ENCODE measurements at regions not wholly inside any gene's neighbourhood (a gene's known extent, or its start where the extent isn't known, plus 50 kb on each side); places are given as distances from the start of the nearest gene placed in this dataset.

GRCh38 chr11:130651066-130651855, 202.8 kb downstream of the ADAMTS15 start:
- H3K9me3 Mint-ChIP-seq = no peaks in the 10 kb centered on the region
- peaks cover 4% of the 10 kb centered on the region for H3K27me3 Mint-ChIP-seq
- intact Hi-C loops (cut with micrococcal nuclease) = no loop called here
- no peaks in the 10 kb centered on the region for H3K36me3 Mint-ChIP-seq (ENCODE audit: low read depth)
- no peak for ATAC-seq (ENCODE audit: low read depth)
- POLR2A ChIA-PET = no interaction called here
- DNase-seq = no peak
- H3K4me3 Mint-ChIP-seq = no peak overlapping the region
- H3K4me1 Mint-ChIP-seq = no peaks in the 10 kb centered on the region
- no peak for TF ChIP-seq CTCF (IDR thresholded peaks at IDR 0.05)
- no peak overlapping the region for H3K27ac Mint-ChIP-seq
- CTCF ChIA-PET = no interaction called here

- no peaks in the 10 kb centered on the region for H3K27me3 Mint-ChIP-seq
- no peak for TF ChIP-seq CTCF (IDR thresholded peaks at IDR 0.05)
- H3K27ac Mint-ChIP-seq = no peak overlapping the region
- ATAC-seq (ENCODE audit: low read depth) = no peak
- H3K4me1 Mint-ChIP-seq = no peaks in the 10 kb centered on the region
- no peaks in the 10 kb centered on the region for H3K36me3 Mint-ChIP-seq (ENCODE audit: low read depth)
- intact Hi-C loops (cut with micrococcal nuclease) = no loop called here
- no peak for DNase-seq
- POLR2A ChIA-PET = no interaction called here
- no peak overlapping the region for H3K4me3 Mint-ChIP-seq
- H3K9me3 Mint-ChIP-seq = no peaks in the 10 kb centered on the region
- CTCF ChIA-PET = no interaction called here
Measured at GRCh38 chr11:130652671-130653335, 204.4 kb downstream of the ADAMTS15 start.

- ChIA-PET POLR2A (no interaction called here), CTCF (no interaction called here)
- ATAC-seq (ENCODE audit: low read depth) (no peak), DNase-seq (no peak)
- Mint-ChIP-seq H3K27ac (no peak overlapping the region), H3K9me3 (no peaks in the 10 kb centered on the region), H3K27me3 (no peaks in the 10 kb centered on the region), H3K4me3 (no peak overlapping the region), H3K36me3 (ENCODE audit: low read depth) (no peaks in the 10 kb centered on the region), H3K4me1 (no peaks in the 10 kb centered on the region)
- TF ChIP-seq CTCF (IDR thresholded peaks at IDR 0.05) = no peak
- intact Hi-C loops (cut with micrococcal nuclease) = no loop called here
Measured at GRCh38 chr11:130653838-130654636, 205.6 kb downstream of the ADAMTS15 start.

- no peak for TF ChIP-seq CTCF (IDR thresholded peaks at IDR 0.05)
- H3K27me3 Mint-ChIP-seq = no peaks in the 10 kb centered on the region
- H3K4me1 Mint-ChIP-seq = no peaks in the 10 kb centered on the region
- no peak overlapping the region for H3K27ac Mint-ChIP-seq
- CTCF ChIA-PET = no interaction called here
- POLR2A ChIA-PET = no interaction called here
- ATAC-seq (ENCODE audit: low read depth) = no peak
- H3K9me3 Mint-ChIP-seq = no peaks in the 10 kb centered on the region
- H3K36me3 Mint-ChIP-seq (ENCODE audit: low read depth) = no peaks in the 10 kb centered on the region
- H3K4me3 Mint-ChIP-seq = no peak overlapping the region
- no peak for DNase-seq
- intact Hi-C loops (cut with micrococcal nuclease) = no loop called here
Measured at GRCh38 chr11:130655300-130655699, 206.9 kb downstream of the ADAMTS15 start.

GRCh38 chr11:130666781-130667251, 218.4 kb downstream of the ADAMTS15 start:
- H3K36me3 Mint-ChIP-seq (ENCODE audit: low read depth) = no peaks in the 10 kb centered on the region
- H3K9me3 Mint-ChIP-seq = no peaks in the 10 kb centered on the region
- TF ChIP-seq CTCF (IDR thresholded peaks at IDR 0.05) = no peak
- peaks cover 2% of the 10 kb centered on the region for H3K27me3 Mint-ChIP-seq
- ChIA-PET CTCF (no interaction called here), POLR2A (no interaction called here)
- no peak overlapping the region for H3K4me3 Mint-ChIP-seq
- intact Hi-C loops (cut with micrococcal nuclease) = no loop called here
- H3K4me1 Mint-ChIP-seq = no peaks in the 10 kb centered on the region
- DNase-seq (no peak), ATAC-seq (ENCODE audit: low read depth) (no peak)
- no peak overlapping the region for H3K27ac Mint-ChIP-seq

Data from activated B cell treated with CpG ODN at 0.5 μM for 24 hours (primary cell).